ENCODE measurements at regions not wholly inside any gene's neighbourhood (a gene's known extent, or its start where the extent isn't known, plus 50 kb on each side); places are given as distances from the start of the nearest gene placed in this dataset.

- no peak for DNase-seq
Observed at GRCh38 chr4:182174979-182175378, 68.2 kb upstream of the TENM3 start.

GRCh38 chr4:182175788-182176519, 67.2 kb upstream of the TENM3 start:
- no peak for DNase-seq

- no peak for DNase-seq
Observed at GRCh38 chr4:182177166-182177565, 66.0 kb upstream of the TENM3 start.

- no peak for DNase-seq
Observed at GRCh38 chr4:182179105-182179504, 64.1 kb upstream of the TENM3 start.

GRCh38 chr4:182179751-182180150, 63.5 kb upstream of the TENM3 start:
- no peak for DNase-seq

- DNase-seq = no peak
Observed at GRCh38 chr4:182185491-182185890, 57.7 kb upstream of the TENM3 start.

- no peak for DNase-seq
Observed at GRCh38 chr4:182187674-182188073, 55.5 kb upstream of the TENM3 start.

- DNase-seq = no peak
Observed at GRCh38 chr4:182188622-182189021, 54.6 kb upstream of the TENM3 start.

- no peak for DNase-seq
Observed at GRCh38 chr4:182189103-182189878, 53.9 kb upstream of the TENM3 start.

- no peak for DNase-seq
Observed at GRCh38 chr4:182190306-182190705, 52.9 kb upstream of the TENM3 start.

- DNase-seq = no peak
Observed at GRCh38 chr4:182192511-182193181, 50.6 kb upstream of the TENM3 start.

- DNase-seq = no peak
Observed at GRCh38 chr4:182193311-182193710, 49.9 kb upstream of the TENM3 start.
